ENCODE measurements at regions not wholly inside any gene's neighbourhood (a gene's known extent, or its start where the extent isn't known, plus 50 kb on each side); places are given as distances from the start of the nearest gene placed in this dataset.
"Not testable (repeated sequence)": the region's sequence is repeated elsewhere in the genome, so short reads cannot be mapped to it uniquely, and the experiment has no call there.

DNA sequence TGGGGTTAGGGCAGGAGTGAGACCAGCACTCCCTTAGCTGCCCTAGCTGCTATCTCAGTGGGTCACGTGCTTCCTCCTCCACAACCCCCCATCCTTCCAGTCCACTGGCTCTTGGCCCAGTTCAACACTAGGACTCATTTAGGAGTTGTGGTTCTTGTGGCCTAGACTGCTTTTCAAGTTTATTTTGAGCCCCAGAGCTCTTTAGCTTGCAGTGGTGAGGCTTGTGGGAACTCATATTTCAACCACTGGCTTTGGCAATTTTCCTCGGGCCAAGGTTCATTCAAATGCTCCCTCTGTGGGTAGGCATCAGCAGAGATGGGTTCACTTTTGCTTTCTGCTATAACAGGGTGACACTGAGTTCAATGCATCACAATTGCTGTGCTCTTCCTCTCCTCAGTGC, 436.2 kb upstream of the SLITRK5 start:
- TF ChIP-seq, protein P1, sequence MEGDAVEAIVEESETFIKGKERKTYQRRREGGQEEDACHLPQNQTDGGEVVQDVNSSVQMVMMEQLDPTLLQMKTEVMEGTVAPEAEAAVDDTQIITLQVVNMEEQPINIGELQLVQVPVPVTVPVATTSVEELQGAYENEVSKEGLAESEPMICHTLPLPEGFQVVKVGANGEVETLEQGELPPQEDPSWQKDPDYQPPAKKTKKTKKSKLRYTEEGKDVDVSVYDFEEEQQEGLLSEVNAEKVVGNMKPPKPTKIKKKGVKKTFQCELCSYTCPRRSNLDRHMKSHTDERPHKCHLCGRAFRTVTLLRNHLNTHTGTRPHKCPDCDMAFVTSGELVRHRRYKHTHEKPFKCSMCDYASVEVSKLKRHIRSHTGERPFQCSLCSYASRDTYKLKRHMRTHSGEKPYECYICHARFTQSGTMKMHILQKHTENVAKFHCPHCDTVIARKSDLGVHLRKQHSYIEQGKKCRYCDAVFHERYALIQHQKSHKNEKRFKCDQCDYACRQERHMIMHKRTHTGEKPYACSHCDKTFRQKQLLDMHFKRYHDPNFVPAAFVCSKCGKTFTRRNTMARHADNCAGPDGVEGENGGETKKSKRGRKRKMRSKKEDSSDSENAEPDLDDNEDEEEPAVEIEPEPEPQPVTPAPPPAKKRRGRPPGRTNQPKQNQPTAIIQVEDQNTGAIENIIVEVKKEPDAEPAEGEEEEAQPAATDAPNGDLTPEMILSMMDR (IDR thresholded peaks at IDR 0.05; ENCODE audit: borderline replicate concordance, extremely low read depth, insufficient read depth): no peak
- Histone ChIP-seq H3K4me3 (ENCODE audit: low read length in 3 of 3) (no peak overlapping the region), H3K27me3 (ENCODE audit: control insufficient read depth, insufficient read depth, low read length) (no peaks in the 10 kb centered on the region), H3K36me3 (ENCODE audit: control insufficient read depth in 2 of 3, insufficient read depth in 3 of 3, low read length in 3 of 3) (no peaks in the 10 kb centered on the region), H3K4me1 (ENCODE audit: control insufficient read depth in 2 of 3, insufficient read depth in 2 of 3, low read depth in 1 of 3, low read length in 3 of 3) (no peaks in the 10 kb centered on the region), H3K9ac (ENCODE audit: low read length in 3 of 3) (no peak overlapping the region), H3K27ac (ENCODE audit: low read depth in 2 of 2, low read length in 2 of 2) (no peak overlapping the region), H3K9me3 (ENCODE audit: control insufficient read depth in 2 of 3, insufficient read depth in 1 of 3, low read length in 3 of 3) (no peaks in the 10 kb centered on the region)
- intact Hi-C loops (cut with DNase I): no loop called here
- DNase-seq (no peak), FAIRE-seq (no peak)

- TF ChIP-seq, protein P1 (IDR thresholded peaks at IDR 0.05; ENCODE audit: borderline replicate concordance, extremely low read depth, insufficient read depth): no peak
- intact Hi-C loops (cut with DNase I): no loop called here
- no peaks in the 10 kb centered on the region for H3K4me1 ChIP-seq (ENCODE audit: control insufficient read depth in 2 of 3, insufficient read depth in 2 of 3, low read depth in 1 of 3, low read length in 3 of 3)
- H3K9me3 ChIP-seq (ENCODE audit: control insufficient read depth in 2 of 3, insufficient read depth in 1 of 3, low read length in 3 of 3): no peaks in the 10 kb centered on the region
- no peaks in the 10 kb centered on the region for H3K27me3 ChIP-seq (ENCODE audit: control insufficient read depth, insufficient read depth, low read length)
- no peak overlapping the region for H3K9ac ChIP-seq (ENCODE audit: low read length in 3 of 3)
- H3K27ac ChIP-seq (ENCODE audit: low read depth in 2 of 2, low read length in 2 of 2): no peak overlapping the region
- FAIRE-seq: no peak
- no peak overlapping the region for H3K4me3 ChIP-seq (ENCODE audit: low read length in 3 of 3)
- no peaks in the 10 kb centered on the region for H3K36me3 ChIP-seq (ENCODE audit: control insufficient read depth in 2 of 3, insufficient read depth in 3 of 3, low read length in 3 of 3)
- no peak for DNase-seq
These were observed 435.6 kb upstream of the SLITRK5 start for GRCh38 chr13:87235621-87236020.

- intact Hi-C loops (cut with DNase I): no loop called here
- H3K4me3 ChIP-seq (ENCODE audit: low read length in 3 of 3): no peak overlapping the region
- H3K27me3 ChIP-seq (ENCODE audit: control insufficient read depth, insufficient read depth, low read length): no peaks in the 10 kb centered on the region
- no peaks in the 10 kb centered on the region for H3K36me3 ChIP-seq (ENCODE audit: control insufficient read depth in 2 of 3, insufficient read depth in 3 of 3, low read length in 3 of 3)
- TF ChIP-seq, protein P1 (IDR thresholded peaks at IDR 0.05; ENCODE audit: borderline replicate concordance, extremely low read depth, insufficient read depth): no peak
- no peak overlapping the region for H3K9ac ChIP-seq (ENCODE audit: low read length in 3 of 3)
- H3K27ac ChIP-seq (ENCODE audit: low read depth in 2 of 2, low read length in 2 of 2): no peak overlapping the region
- FAIRE-seq: no peak
- H3K4me1 ChIP-seq (ENCODE audit: control insufficient read depth in 2 of 3, insufficient read depth in 2 of 3, low read depth in 1 of 3, low read length in 3 of 3): no peaks in the 10 kb centered on the region
- DNase-seq: no peak
- no peaks in the 10 kb centered on the region for H3K9me3 ChIP-seq (ENCODE audit: control insufficient read depth in 2 of 3, insufficient read depth in 1 of 3, low read length in 3 of 3)
These were observed 426.8 kb upstream of the SLITRK5 start for GRCh38 chr13:87244256-87244890.

GRCh38 chr13:87249847-87250246, 421.3 kb upstream of the SLITRK5 start:
- H3K9me3 ChIP-seq (ENCODE audit: control insufficient read depth in 2 of 3, insufficient read depth in 1 of 3, low read length in 3 of 3); H3K4me3 ChIP-seq (ENCODE audit: low read length in 3 of 3); intact Hi-C loops (cut with DNase I): not testable (repeated sequence)

More at GRCh38 chr13:87249847-87250246, 421.3 kb upstream of the SLITRK5 start:
- H3K27me3 ChIP-seq (ENCODE audit: control insufficient read depth, insufficient read depth, low read length); H3K27ac ChIP-seq (ENCODE audit: low read depth in 2 of 2, low read length in 2 of 2); H3K4me1 ChIP-seq (ENCODE audit: control insufficient read depth in 2 of 3, insufficient read depth in 2 of 3, low read depth in 1 of 3, low read length in 3 of 3); FAIRE-seq; H3K9ac ChIP-seq (ENCODE audit: low read length in 3 of 3); H3K36me3 ChIP-seq (ENCODE audit: control insufficient read depth in 2 of 3, insufficient read depth in 3 of 3, low read length in 3 of 3); DNase-seq: not testable (repeated sequence)

Data from kidney (tissue), 13 donors.